SJCRH30 (cell line): ENCODE measurements at regions not wholly inside any gene's neighbourhood (a gene's known extent, or its start where the extent isn't known, plus 50 kb on each side); places are given as distances from the start of the nearest gene placed in this dataset.

Experiments
- DNase-seq, 2 experiments: peaks; one replicate each; pipeline ENCODE4 v3.0.0-alpha.2; 2015 to 2020
- H3K27ac ChIP-seq: fragments of 250-450 bp; sonication (Bioruptor Pico); 2 replicates; pipeline ENCODE4 v1.5.1; 2020; ENCODE audit warnings: mild to moderate bottlenecking, moderate library complexity
- H3K27me3 ChIP-seq: fragments of 250-450 bp; sonication (Bioruptor Pico); 2 replicates; pipeline ENCODE4 v1.5.1; 2020; ENCODE audit warnings: mild to moderate bottlenecking, moderate library complexity
- H3K36me3 ChIP-seq: fragments of 250-450 bp; sonication (Bioruptor Pico); 2 replicates; pipeline ENCODE4 v1.5.1; 2020; ENCODE audit warnings: mild to moderate bottlenecking, moderate library complexity
- H3K4me1 ChIP-seq: fragments of 250-450 bp; sonication (Bioruptor Pico); 2 replicates; pipeline ENCODE4 v1.5.1; 2020; ENCODE audit warnings: mild to moderate bottlenecking, moderate library complexity
- H3K4me3 ChIP-seq: fragments of 250-450 bp; sonication (Bioruptor Pico); 2 replicates; pipeline ENCODE4 v1.5.1; 2020; ENCODE audit warnings: mild to moderate bottlenecking, moderate library complexity
- H3K9me3 ChIP-seq: fragments of 250-450 bp; sonication (Bioruptor Pico); replicated peaks from 2 replicates; pipeline ENCODE4 v1.5.1; 2020; ENCODE audit warnings: mild to moderate bottlenecking, moderate library complexity

- peak; percentile 21 to 27 for DNase-seq
- Histone ChIP-seq H3K9me3 (no peaks in the 10 kb centered on the region), H3K4me1 (no peaks in the 10 kb centered on the region), H3K36me3 (no peaks in the 10 kb centered on the region), H3K27me3 (peaks cover 20% of the 10 kb centered on the region), H3K4me3 (no peak overlapping the region), H3K27ac (no peak overlapping the region)
These were observed 334.1 kb upstream of the MYT1L start for GRCh38 chr2:2664989-2665833.

DNA sequence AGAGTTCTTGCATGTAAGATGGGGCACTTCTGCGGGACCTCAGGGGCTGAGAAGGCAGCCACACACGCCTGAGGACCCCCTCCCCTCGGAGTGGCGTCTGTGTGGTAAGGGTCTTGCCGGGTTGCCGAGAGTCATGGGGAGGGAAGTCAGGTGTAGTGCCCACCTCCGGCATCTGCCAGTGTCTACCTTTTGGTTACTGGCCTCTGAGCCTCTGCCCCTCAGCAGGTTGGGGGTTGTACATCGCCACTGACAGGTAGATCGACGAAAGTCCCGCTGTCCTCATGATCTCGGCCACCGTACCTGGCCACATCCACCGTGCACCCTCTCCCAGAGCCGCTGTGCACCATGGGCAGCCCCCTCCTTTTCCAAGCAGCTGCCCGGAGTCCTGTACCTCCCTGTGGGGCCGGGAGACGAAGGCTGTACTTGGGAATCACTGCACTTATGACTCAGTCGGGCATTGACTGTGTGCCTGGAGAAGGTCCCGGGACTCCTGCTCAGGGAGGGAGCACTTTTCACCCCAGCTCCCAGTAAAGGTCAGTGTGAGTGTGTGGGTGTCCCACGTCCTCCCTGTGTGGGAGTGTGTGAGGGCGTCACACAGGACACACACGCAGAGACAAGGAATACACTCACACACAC is 332.4 kb upstream of the MYT1L start:
- H3K4me1 ChIP-seq, result no peaks in the 10 kb centered on the region
- no peak overlapping the region for H3K27ac ChIP-seq
- H3K36me3 ChIP-seq, result no peaks in the 10 kb centered on the region
- H3K9me3 ChIP-seq, result no peaks in the 10 kb centered on the region
- H3K27me3 ChIP-seq, result peaks cover 17% of the 10 kb centered on the region
- DNase-seq, result no peak
- no peak overlapping the region for H3K4me3 ChIP-seq

- no peaks in the 10 kb centered on the region for H3K4me1 ChIP-seq
- no peaks in the 10 kb centered on the region for H3K9me3 ChIP-seq
- H3K36me3 ChIP-seq, result no peaks in the 10 kb centered on the region
- no peak overlapping the region for H3K27ac ChIP-seq
- no peak for DNase-seq
- peaks cover 17% of the 10 kb centered on the region for H3K27me3 ChIP-seq
- H3K4me3 ChIP-seq, result no peak overlapping the region
These were observed 331.8 kb upstream of the MYT1L start for GRCh38 chr2:2662847-2663356.

DNA sequence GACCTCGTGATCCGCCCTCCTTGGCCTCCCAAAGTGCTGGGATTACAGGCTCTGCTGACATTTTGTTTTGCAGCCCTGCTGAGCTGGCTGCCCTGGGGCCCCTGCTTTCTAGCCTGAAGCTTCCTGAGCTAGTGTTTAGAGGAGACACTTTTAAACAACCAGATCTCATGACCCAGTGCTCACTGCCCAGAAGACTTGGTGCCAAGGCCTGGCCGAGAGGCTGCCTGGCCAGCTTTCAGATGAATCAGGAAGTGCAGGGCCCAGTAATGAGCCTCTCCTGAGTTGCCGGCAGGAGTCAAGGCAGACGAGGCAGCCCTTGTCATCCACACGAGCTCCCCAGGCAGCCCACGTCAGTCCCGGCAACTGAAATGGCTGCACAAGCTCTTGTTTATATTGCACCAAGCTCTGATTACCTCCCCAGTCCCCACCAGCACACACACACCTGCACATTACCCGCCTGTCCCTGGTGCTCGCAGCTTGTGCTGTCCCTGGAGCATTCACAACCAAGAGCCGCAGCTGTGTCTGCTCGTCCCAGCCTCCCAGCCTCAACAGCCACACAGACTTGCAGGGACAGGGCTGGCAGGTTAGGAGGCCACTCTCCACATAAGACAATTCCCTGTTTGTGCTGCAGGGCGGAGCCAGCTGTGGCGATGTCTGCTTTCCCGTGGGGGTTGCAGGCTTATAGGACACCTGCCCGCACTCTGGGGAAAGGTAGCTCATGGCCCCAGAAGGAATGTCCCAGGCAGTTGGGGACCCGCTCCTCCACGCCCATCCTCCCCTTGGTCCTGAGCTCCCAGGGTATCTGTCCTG is 331.2 kb upstream of the MYT1L start:
- Histone ChIP-seq H3K27ac (no peak overlapping the region), H3K9me3 (no peaks in the 10 kb centered on the region), H3K4me3 (no peak overlapping the region), H3K27me3 (peaks cover 17% of the 10 kb centered on the region), H3K36me3 (no peaks in the 10 kb centered on the region), H3K4me1 (no peaks in the 10 kb centered on the region)
- peak in 1 of 2 experiments; percentile 22 for DNase-seq

GRCh38 chr2:2660789-2661355 is 329.8 kb upstream of the MYT1L start:
- no peak for DNase-seq

GRCh38 chr2:2657121-2657962 is 326.3 kb upstream of the MYT1L start:
- Histone ChIP-seq H3K4me3 (no peak overlapping the region), H3K9me3 (no peaks in the 10 kb centered on the region)

More at GRCh38 chr2:2660789-2661355, 329.8 kb upstream of the MYT1L start:
- Histone ChIP-seq H3K27ac (no peak overlapping the region), H3K4me3 (no peak overlapping the region), H3K36me3 (no peaks in the 10 kb centered on the region), H3K9me3 (no peaks in the 10 kb centered on the region), H3K27me3 (peaks cover 17% of the 10 kb centered on the region), H3K4me1 (no peaks in the 10 kb centered on the region)

GRCh38 chr2:2656115-2657011 is 325.3 kb upstream of the MYT1L start:
- no peak overlapping the region for H3K27ac ChIP-seq
- no peaks in the 10 kb centered on the region for H3K4me1 ChIP-seq
- H3K36me3 ChIP-seq, result no peaks in the 10 kb centered on the region
- H3K4me3 ChIP-seq, result no peak overlapping the region
- no peak for DNase-seq
- peaks cover 3% of the 10 kb centered on the region; the same call in 1 of the 2 replicates for H3K27me3 ChIP-seq
- H3K9me3 ChIP-seq, result no peaks in the 10 kb centered on the region

More at GRCh38 chr2:2657121-2657962, 326.3 kb upstream of the MYT1L start:
- Histone ChIP-seq H3K27me3 (peaks cover 6% of the 10 kb centered on the region; the same call in 1 of the 2 replicates), H3K4me1 (no peaks in the 10 kb centered on the region), H3K36me3 (no peaks in the 10 kb centered on the region), H3K27ac (no peak overlapping the region)
- no peak for DNase-seq

GRCh38 chr2:2655453-2656114 is 324.5 kb upstream of the MYT1L start:
- no peak overlapping the region for H3K27ac ChIP-seq
- no peaks in the 10 kb centered on the region for H3K4me1 ChIP-seq
- no peaks in the 10 kb centered on the region for H3K9me3 ChIP-seq
- no peak for DNase-seq
- H3K4me3 ChIP-seq, result no peak overlapping the region
- no peaks in the 10 kb centered on the region for H3K36me3 ChIP-seq
- peaks cover 3% of the 10 kb centered on the region; the same call in 1 of the 2 replicates for H3K27me3 ChIP-seq

DNA sequence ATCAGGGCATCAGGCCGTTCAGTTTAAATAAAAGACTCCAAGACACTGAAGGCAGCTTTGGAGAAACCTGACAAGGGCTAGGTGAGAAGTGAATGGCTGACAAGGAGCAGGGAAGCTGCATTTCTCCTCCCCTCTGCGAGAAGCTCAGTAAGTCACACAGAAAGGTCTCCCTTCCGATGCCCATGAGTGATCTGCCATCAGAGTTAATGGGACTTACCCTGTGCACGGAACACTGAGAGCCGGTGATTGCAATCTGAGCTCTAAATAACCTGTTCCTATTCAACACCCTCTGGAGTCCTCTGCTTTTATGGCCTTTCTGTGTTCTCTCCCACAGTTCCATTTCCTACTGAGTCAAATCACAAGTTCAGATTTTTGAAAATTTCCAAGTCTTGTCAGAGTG is 322.2 kb upstream of the MYT1L start:
- H3K27me3 ChIP-seq, result peaks cover 3% of the 10 kb centered on the region; the same call in 1 of the 2 replicates
- no peaks in the 10 kb centered on the region for H3K9me3 ChIP-seq
- H3K4me3 ChIP-seq, result no peak overlapping the region
- no peaks in the 10 kb centered on the region for H3K4me1 ChIP-seq
- no peaks in the 10 kb centered on the region for H3K36me3 ChIP-seq
- no peak for DNase-seq
- no peak overlapping the region for H3K27ac ChIP-seq

GRCh38 chr2:2650608-2651375 is 319.7 kb upstream of the MYT1L start:
- H3K27me3 ChIP-seq, result peaks cover 3% of the 10 kb centered on the region; the same call in 1 of the 2 replicates
- H3K36me3 ChIP-seq, result no peaks in the 10 kb centered on the region
- H3K27ac ChIP-seq, result no peak overlapping the region
- H3K4me3 ChIP-seq, result no peak overlapping the region
- no peak for DNase-seq
- H3K4me1 ChIP-seq, result no peaks in the 10 kb centered on the region
- H3K9me3 ChIP-seq, result no peaks in the 10 kb centered on the region

DNA sequence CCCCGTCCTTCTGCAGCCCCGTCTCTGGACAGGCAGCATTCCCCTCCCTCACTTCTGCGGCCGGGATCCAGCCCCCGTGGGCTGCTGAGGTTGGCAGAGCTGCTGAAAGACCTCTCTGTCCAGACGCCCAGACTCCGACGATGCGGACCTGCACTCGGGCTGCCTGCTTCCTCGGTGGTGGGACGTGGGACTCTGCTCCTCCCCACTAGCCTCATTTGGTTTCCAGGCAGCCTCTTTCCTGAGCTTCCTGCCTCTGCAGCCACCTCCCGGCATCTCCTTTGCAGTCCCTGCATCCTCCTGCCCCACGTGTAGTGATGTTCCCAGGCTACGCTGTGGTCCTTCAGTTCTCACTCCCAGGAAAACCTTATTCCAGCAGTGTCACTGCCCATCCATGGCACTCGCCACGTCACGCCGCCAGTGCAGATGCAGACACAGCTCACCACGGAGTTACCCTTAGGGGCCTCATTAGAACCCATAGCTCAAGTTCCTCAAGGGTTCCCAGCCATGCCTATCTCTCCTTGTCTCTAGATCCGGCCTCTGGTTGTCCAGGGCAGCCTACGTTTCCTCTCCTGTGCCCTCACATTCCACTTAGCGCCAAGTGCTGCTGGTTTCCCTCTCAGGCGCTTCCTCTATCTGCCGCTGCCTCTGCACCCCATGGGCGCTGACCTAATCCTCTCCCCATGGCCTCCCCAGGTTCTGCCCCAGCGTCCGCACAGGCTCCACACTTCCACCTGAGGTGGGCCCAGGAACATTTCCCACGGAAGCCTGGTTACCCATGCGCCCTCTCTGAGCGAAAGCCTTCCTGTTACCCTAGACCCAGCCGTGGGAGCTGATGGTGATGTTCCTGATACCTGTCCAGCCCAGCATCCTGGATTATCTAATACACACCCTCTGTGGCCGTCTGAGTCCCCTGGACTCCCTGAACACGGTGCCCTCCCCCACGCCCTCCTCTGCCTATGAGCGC is 318.3 kb upstream of the MYT1L start:
- Histone ChIP-seq H3K36me3 (no peaks in the 10 kb centered on the region), H3K9me3 (no peaks in the 10 kb centered on the region), H3K4me1 (no peaks in the 10 kb centered on the region), H3K27ac (no peak overlapping the region), H3K4me3 (no peak overlapping the region), H3K27me3 (no peaks in the 10 kb centered on the region; the same call in 1 of the 2 replicates)
- no peak for DNase-seq
